Endothelial cell (in vitro differentiated cells): ENCODE measurements at regions not wholly inside any gene's neighbourhood (a gene's known extent, or its start where the extent isn't known, plus 50 kb on each side); places are given as distances from the start of the nearest gene placed in this dataset.

Source experiments
- DNase-seq: peaks from one replicate; pipeline ENCODE4 v3.0.0; 2021; ENCODE audit warnings: low spot score
- H3K27ac Mint-ChIP-seq: one replicate; pipeline ENCODE4 v1.8.0; 2021; ENCODE audit warnings: mixed read lengths, inconsistent platforms; ENCODE audit not compliant: unreplicated experiment
- H3K27me3 Mint-ChIP-seq: one replicate; pipeline ENCODE4 v1.8.0; 2021; ENCODE audit warnings: mild to moderate bottlenecking, moderate library complexity, mixed read lengths, inconsistent platforms; ENCODE audit not compliant: unreplicated experiment
- H3K36me3 Mint-ChIP-seq: one replicate; pipeline ENCODE4 v1.8.0; 2021; ENCODE audit warnings: mild to moderate bottlenecking, low read depth, mixed read lengths, inconsistent platforms; ENCODE audit not compliant: unreplicated experiment
- H3K4me1 Mint-ChIP-seq: one replicate; pipeline ENCODE4 v1.8.0; 2021; ENCODE audit warnings: mild to moderate bottlenecking, mixed read lengths, inconsistent platforms; ENCODE audit not compliant: unreplicated experiment
- H3K4me3 Mint-ChIP-seq: one replicate; pipeline ENCODE4 v1.8.0; 2021; ENCODE audit warnings: mild to moderate bottlenecking, mixed read lengths, inconsistent platforms; ENCODE audit not compliant: unreplicated experiment
- H3K9me3 Mint-ChIP-seq: one replicate; pipeline ENCODE4 v1.8.0; 2021; ENCODE audit warnings: mixed read lengths, inconsistent platforms; ENCODE audit not compliant: unreplicated experiment
- TF ChIP-seq, protein P1 (sequence below): fragments of 200-600 bp; sonication (generic); IDR thresholded peaks from one replicate; pipeline ENCODE4 v1.5.0; 2021; ENCODE audit warnings: antibody characterized with exemption; ENCODE audit not compliant: unreplicated experiment

- TF ChIP-seq, protein P1, sequence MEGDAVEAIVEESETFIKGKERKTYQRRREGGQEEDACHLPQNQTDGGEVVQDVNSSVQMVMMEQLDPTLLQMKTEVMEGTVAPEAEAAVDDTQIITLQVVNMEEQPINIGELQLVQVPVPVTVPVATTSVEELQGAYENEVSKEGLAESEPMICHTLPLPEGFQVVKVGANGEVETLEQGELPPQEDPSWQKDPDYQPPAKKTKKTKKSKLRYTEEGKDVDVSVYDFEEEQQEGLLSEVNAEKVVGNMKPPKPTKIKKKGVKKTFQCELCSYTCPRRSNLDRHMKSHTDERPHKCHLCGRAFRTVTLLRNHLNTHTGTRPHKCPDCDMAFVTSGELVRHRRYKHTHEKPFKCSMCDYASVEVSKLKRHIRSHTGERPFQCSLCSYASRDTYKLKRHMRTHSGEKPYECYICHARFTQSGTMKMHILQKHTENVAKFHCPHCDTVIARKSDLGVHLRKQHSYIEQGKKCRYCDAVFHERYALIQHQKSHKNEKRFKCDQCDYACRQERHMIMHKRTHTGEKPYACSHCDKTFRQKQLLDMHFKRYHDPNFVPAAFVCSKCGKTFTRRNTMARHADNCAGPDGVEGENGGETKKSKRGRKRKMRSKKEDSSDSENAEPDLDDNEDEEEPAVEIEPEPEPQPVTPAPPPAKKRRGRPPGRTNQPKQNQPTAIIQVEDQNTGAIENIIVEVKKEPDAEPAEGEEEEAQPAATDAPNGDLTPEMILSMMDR: no peak
- no peaks in the 10 kb centered on the region for H3K27me3 Mint-ChIP-seq
- no peaks in the 10 kb centered on the region for H3K36me3 Mint-ChIP-seq
- H3K9me3 Mint-ChIP-seq: no peaks in the 10 kb centered on the region
- no peak for DNase-seq
- no peaks in the 10 kb centered on the region for H3K4me1 Mint-ChIP-seq
- no peak overlapping the region for H3K4me3 Mint-ChIP-seq
- H3K27ac Mint-ChIP-seq: no peak overlapping the region
Observed at GRCh38 chrX:20433388-20433775, 166.7 kb upstream of the RPS6KA3 start.

DNA sequence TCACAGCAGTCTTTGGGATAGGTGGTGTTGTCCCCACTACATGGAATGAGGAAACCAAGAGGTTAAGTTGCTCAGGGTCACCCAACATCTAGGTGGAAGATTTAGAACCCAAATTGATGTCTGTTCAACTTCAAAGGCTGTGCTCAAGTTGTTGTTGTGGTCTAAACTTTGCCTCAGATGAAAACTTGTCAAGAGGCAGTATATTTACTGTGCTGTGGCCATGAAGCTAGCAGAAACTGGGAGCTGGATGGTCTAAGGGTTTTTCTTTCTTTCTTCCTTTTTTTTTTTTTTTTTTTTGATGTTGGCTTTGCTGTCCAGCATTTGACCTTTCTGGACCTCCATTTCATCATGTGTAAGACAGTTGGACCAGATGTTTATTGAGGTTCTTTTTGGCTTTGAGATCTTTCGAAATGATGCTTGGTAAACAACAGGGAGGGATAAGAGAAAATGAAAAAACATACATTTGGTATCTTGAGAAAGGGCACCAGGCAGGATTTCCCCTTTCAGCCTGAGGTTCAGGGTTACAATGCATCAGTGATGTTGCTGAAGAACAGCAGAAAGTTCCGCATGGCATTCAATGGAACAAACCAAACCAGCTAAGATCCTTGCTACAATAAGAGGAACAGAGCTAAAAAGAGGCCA, 166.2 kb upstream of the RPS6KA3 start:
- H3K36me3 Mint-ChIP-seq: no peaks in the 10 kb centered on the region
- H3K4me3 Mint-ChIP-seq: no peak overlapping the region
- no peaks in the 10 kb centered on the region for H3K4me1 Mint-ChIP-seq
- H3K27ac Mint-ChIP-seq: no peak overlapping the region
- DNase-seq: no peak
- TF ChIP-seq, protein P1: no peak
- no peaks in the 10 kb centered on the region for H3K9me3 Mint-ChIP-seq
- no peaks in the 10 kb centered on the region for H3K27me3 Mint-ChIP-seq

DNA sequence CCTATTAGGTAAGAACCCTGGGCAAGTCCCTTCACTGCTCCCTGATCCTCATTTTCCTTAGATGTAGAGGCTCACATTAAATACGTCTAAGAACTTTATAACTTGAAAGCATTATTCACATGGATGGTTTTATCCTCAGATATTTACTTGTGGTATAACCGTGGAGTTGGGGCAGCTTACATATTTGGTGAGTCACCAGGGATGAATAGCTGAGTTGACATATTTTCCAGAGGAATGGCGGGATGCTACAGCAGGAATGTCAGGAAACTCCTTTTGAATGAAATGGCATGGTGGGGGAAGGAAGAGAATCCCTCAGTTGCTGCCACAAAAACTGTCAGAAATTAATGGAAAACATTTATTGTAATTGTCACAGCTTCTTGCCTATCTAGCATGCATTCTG, 165.3 kb upstream of the RPS6KA3 start:
- Mint-ChIP-seq H3K27ac (no peak overlapping the region), H3K9me3 (no peaks in the 10 kb centered on the region), H3K27me3 (peaks cover under 1% of the 10 kb centered on the region), H3K4me3 (no peak overlapping the region), H3K4me1 (no peaks in the 10 kb centered on the region), H3K36me3 (no peaks in the 10 kb centered on the region)
- TF ChIP-seq, protein P1: no peak
- no peak for DNase-seq

- Mint-ChIP-seq H3K36me3 (no peaks in the 10 kb centered on the region), H3K27me3 (peaks cover 2% of the 10 kb centered on the region), H3K9me3 (no peaks in the 10 kb centered on the region), H3K27ac (no peak overlapping the region), H3K4me3 (no peak overlapping the region), H3K4me1 (no peaks in the 10 kb centered on the region)
- TF ChIP-seq, protein P1: no peak
- no peak for DNase-seq
Observed at GRCh38 chrX:20431486-20431885, 164.8 kb upstream of the RPS6KA3 start.

- TF ChIP-seq, protein P1: no peak
- Mint-ChIP-seq H3K36me3 (no peaks in the 10 kb centered on the region), H3K27ac (no peak overlapping the region), H3K9me3 (no peaks in the 10 kb centered on the region), H3K4me3 (no peak overlapping the region), H3K27me3 (peaks cover 2% of the 10 kb centered on the region), H3K4me1 (no peaks in the 10 kb centered on the region)
- DNase-seq: no peak
Observed at GRCh38 chrX:20427173-20427770, 160.6 kb upstream of the RPS6KA3 start.
